SK-N-SH (cell line): ENCODE measurements at regions not wholly inside any gene's neighbourhood (a gene's known extent, or its start where the extent isn't known, plus 50 kb on each side); places are given as distances from the start of the nearest gene placed in this dataset.

Source experiments
- CTCF ChIA-PET: fragments of 300-600, 350-600 bp; formaldehyde crosslinking; extraction: SDS; loops from one replicate; lab custom pipeline; 2021; lab: Yijun Ruan, JAX
- POLR2A ChIA-PET: fragments of 350-600 bp; sonication (Branson Sonifier 250); formaldehyde crosslinking; extraction: SDS; loops from one replicate; lab custom pipeline; 2020; ENCODE audit warnings: antibody characterized with exemption, inconsistent platforms; lab: Yijun Ruan, JAX
- DNase-seq: peaks from one replicate; pipeline ENCODE4 v3.0.0; 2012
- H2AFZ ChIP-seq: fragments of 200-600 bp; sonication (generic); 2 replicates; pipeline ENCODE4 v1.8.1; 2016; ENCODE audit warnings: antibody characterized with exemption, mild to moderate bottlenecking, low read depth
- H3F3A ChIP-seq: fragments of 200-600 bp; sonication (generic); replicated peaks from 2 replicates; pipeline ENCODE3; 2016; ENCODE audit warnings: antibody characterized with exemption, mild to moderate bottlenecking; ENCODE audit not compliant: insufficient read depth
- H3K27ac ChIP-seq, 2 experiments: fragments of 200-500 bp in 1 of 2; fragments of 200-600 bp in 1 of 2; sonication (Bioruptor generic) in 1 of 2; sonication (generic), shearing (Covaris generic) in 1 of 2; 2 replicates each; pipeline versions ENCODE4 v1.5.1 to v1.6.1; 2014 to 2016; ENCODE audit warnings: low read depth in 2 of 2, inconsistent platforms in 1 of 2, low read length in 1 of 2, mild to moderate bottlenecking in 1 of 2, mixed read lengths in 1 of 2
- H3K27me3 ChIP-seq: fragments of 200-600 bp; sonication (generic), shearing (Covaris generic); 2 replicates; pipeline ENCODE4 v1.6.1; 2016; ENCODE audit warnings: mixed run types; ENCODE audit not compliant: insufficient read depth
- H3K36me3 ChIP-seq, 2 experiments: fragments of 200-500 bp in 1 of 2; fragments of 200-600 bp in 1 of 2; sonication (Bioruptor generic) in 1 of 2; sonication (generic) in 1 of 2; replicated peaks in 1 of 2; 2 replicates each; pipeline versions ENCODE3 to v1.5.1; 2014 to 2016; ENCODE audit warnings: low read length in 1 of 2, mild to moderate bottlenecking in 1 of 2; ENCODE audit not compliant: insufficient read depth in 2 of 2, control insufficient read depth in 1 of 2
- H3K4me1 ChIP-seq, 2 experiments: fragments of 200-500 bp in 1 of 2; fragments of 200-600 bp in 1 of 2; sonication (Bioruptor generic) in 1 of 2; sonication (generic), shearing (Covaris generic) in 1 of 2; 2 replicates each; pipeline versions ENCODE4 v1.5.1 to v1.6.1; 2014 to 2016; ENCODE audit warnings: low read depth in 1 of 2, low read length in 1 of 2, mixed run types in 1 of 2; ENCODE audit not compliant: insufficient read depth in 2 of 2, control insufficient read depth in 1 of 2
- H3K4me2 ChIP-seq: fragments of 200-600 bp; sonication (generic), shearing (Covaris generic); 2 replicates; pipeline ENCODE4 v1.6.1; 2017; ENCODE audit warnings: mixed run types
- H3K4me3 ChIP-seq, 2 experiments: fragments of 200-500 bp in 1 of 2; fragments of 200-600 bp in 1 of 2; sonication (Bioruptor generic) in 1 of 2; sonication (generic), shearing (Covaris generic) in 1 of 2; 2 replicates each; pipeline versions ENCODE4 v1.5.1 to v1.8.1; 2014 to 2016; ENCODE audit warnings: low read depth in 2 of 2, inconsistent platforms in 1 of 2, low read length in 1 of 2, mild to moderate bottlenecking in 1 of 2, mixed read lengths in 1 of 2, moderate library complexity in 1 of 2
- H3K79me2 ChIP-seq: fragments of 200-600 bp; sonication (generic); 2 replicates; pipeline ENCODE4 v1.8.1; 2017; ENCODE audit warnings: mild to moderate bottlenecking; ENCODE audit not compliant: insufficient read depth
- H3K9ac ChIP-seq: fragments of 200-600 bp; sonication (generic); 2 replicates; pipeline ENCODE4 v1.6.1; 2017; ENCODE audit warnings: mixed run types
- H3K9me2 ChIP-seq: fragments of 200-600 bp; sonication (generic); 2 replicates; pipeline ENCODE4 v1.6.1; 2017; ENCODE audit warnings: mixed run types
- H3K9me3 ChIP-seq: fragments of 200-600 bp; sonication (generic); 2 replicates; pipeline ENCODE4 v1.6.1; 2017; ENCODE audit warnings: mixed run types, mild to moderate bottlenecking, moderate library complexity
- H4K20me1 ChIP-seq: fragments of 200-600 bp; sonication (generic); 2 replicates; pipeline ENCODE4 v1.6.1; 2017; ENCODE audit warnings: mild to moderate bottlenecking, mixed run types; ENCODE audit not compliant: insufficient read depth
- EP300 ChIP-seq, 2 experiments: IDR thresholded peaks; 2 replicates each; pipeline versions ENCODE4 v1.4.0 to v1.6.1; 2012; ENCODE audit warnings: borderline replicate concordance in 1 of 2, low read depth in 1 of 2, low read length in 1 of 2
- FOSL2 ChIP-seq: IDR thresholded peaks from 2 replicates; pipeline ENCODE4 v1.4.0; 2012; ENCODE audit warnings: low read depth, mild to moderate bottlenecking, moderate library complexity, borderline replicate concordance
- GABPA ChIP-seq: IDR thresholded peaks from 2 replicates; pipeline ENCODE4 v1.4.0; 2012; ENCODE audit warnings: low read depth, mild to moderate bottlenecking
- GATA2 ChIP-seq: sonication (generic); formaldehyde crosslinking; IDR thresholded peaks from 2 replicates; pipeline ENCODE4 v1.5.0; 2020; ENCODE audit warnings: mild to moderate bottlenecking, missing genetic modification reagents
- MXI1 ChIP-seq: IDR thresholded peaks from 2 replicates; pipeline ENCODE4 v1.6.1; 2012; ENCODE audit warnings: mild to moderate bottlenecking, low read depth, low read length, improper control_type of control experiment
- NFIC ChIP-seq: IDR thresholded peaks from 2 replicates; pipeline ENCODE4 v1.4.0; 2012; ENCODE audit warnings: borderline replicate concordance
- TAF1 ChIP-seq: IDR thresholded peaks from 2 replicates; pipeline ENCODE4 v1.6.1; 2012; ENCODE audit warnings: low read depth, mild to moderate bottlenecking, low read length, moderate library complexity, borderline replicate concordance
- TCF12 ChIP-seq: IDR thresholded peaks from 2 replicates; pipeline ENCODE4 v1.4.0; 2012
- TEAD4 ChIP-seq: IDR thresholded peaks from 2 replicates; pipeline ENCODE4 v1.4.0; 2012; ENCODE audit warnings: mild to moderate bottlenecking, borderline replicate concordance; ENCODE audit not compliant: insufficient read depth
- YY1 ChIP-seq: IDR thresholded peaks from 2 replicates; pipeline ENCODE4 v1.4.0; 2012; ENCODE audit warnings: low read depth, mild to moderate bottlenecking
- WGBS: methylation state at CpG from one replicate; pipeline ENCODE4 v1.1.6; 2017; ENCODE audit warnings: low lambda C conversion rate; 5-methylcytosine and 5-hydroxymethylcytosine counted together
- TF ChIP-seq, protein P1 (sequence below): fragments of 200-600 bp; sonication (generic); IDR thresholded peaks from 2 replicates; pipeline ENCODE4 v1.6.1; 2017; ENCODE audit warnings: antibody characterized with exemption, mild to moderate bottlenecking, moderate library complexity
- TF ChIP-seq, protein P2 (sequence below): IDR thresholded peaks from 2 replicates; pipeline ENCODE4 v1.4.0; 2012; ENCODE audit warnings: low read depth
- TF ChIP-seq, protein P3 (sequence below): fragments of 150-350 bp; IDR thresholded peaks from 2 replicates; pipeline ENCODE4 v1.6.1; 2016; ENCODE audit warnings: mild to moderate bottlenecking, low read depth, low read length
- TF ChIP-seq, protein P4 (sequence below): IDR thresholded peaks from 2 replicates; pipeline ENCODE4 v1.4.0; 2012; ENCODE audit warnings: low read depth, borderline replicate concordance

DNA sequence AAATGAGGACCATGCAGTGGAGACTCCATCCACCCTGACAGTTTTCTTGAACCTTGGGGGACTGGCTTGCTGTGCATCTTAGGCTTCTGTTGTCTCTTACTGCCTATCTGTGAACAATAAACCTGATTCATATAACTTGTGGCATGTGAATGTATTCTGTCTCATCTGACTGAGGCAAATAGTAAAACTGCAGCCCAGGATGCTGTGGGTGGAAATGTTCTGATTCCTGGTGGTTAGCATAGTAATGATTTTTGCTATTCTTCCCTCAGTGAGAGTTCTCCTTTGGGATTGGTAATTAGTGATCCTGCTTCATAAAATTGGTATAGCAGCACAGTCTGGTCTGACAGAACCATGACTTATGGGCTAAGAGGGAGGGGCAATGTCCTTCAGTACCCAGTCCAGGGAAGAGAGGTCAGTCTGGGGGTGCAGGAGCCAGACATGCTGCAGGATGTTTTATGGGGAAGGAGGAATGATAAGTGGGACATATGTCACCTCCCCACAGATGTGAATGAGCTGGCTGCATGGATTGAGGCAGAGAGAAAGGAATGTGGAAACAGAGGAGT lies 147.1 kb downstream of the OR2B2 start (continued):
- TF ChIP-seq, protein P1, sequence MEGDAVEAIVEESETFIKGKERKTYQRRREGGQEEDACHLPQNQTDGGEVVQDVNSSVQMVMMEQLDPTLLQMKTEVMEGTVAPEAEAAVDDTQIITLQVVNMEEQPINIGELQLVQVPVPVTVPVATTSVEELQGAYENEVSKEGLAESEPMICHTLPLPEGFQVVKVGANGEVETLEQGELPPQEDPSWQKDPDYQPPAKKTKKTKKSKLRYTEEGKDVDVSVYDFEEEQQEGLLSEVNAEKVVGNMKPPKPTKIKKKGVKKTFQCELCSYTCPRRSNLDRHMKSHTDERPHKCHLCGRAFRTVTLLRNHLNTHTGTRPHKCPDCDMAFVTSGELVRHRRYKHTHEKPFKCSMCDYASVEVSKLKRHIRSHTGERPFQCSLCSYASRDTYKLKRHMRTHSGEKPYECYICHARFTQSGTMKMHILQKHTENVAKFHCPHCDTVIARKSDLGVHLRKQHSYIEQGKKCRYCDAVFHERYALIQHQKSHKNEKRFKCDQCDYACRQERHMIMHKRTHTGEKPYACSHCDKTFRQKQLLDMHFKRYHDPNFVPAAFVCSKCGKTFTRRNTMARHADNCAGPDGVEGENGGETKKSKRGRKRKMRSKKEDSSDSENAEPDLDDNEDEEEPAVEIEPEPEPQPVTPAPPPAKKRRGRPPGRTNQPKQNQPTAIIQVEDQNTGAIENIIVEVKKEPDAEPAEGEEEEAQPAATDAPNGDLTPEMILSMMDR: no peak
- TF ChIP-seq GABPA (no peak), TEAD4 (no peak), NFIC (no peak), GATA2 (no peak), YY1 (no peak), TCF12 (no peak), FOSL2 (no peak), MXI1 (no peak)
- TF ChIP-seq, protein P2, sequence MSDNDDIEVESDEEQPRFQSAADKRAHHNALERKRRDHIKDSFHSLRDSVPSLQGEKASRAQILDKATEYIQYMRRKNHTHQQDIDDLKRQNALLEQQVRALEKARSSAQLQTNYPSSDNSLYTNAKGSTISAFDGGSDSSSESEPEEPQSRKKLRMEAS: no peak
- TF ChIP-seq, protein P3, sequence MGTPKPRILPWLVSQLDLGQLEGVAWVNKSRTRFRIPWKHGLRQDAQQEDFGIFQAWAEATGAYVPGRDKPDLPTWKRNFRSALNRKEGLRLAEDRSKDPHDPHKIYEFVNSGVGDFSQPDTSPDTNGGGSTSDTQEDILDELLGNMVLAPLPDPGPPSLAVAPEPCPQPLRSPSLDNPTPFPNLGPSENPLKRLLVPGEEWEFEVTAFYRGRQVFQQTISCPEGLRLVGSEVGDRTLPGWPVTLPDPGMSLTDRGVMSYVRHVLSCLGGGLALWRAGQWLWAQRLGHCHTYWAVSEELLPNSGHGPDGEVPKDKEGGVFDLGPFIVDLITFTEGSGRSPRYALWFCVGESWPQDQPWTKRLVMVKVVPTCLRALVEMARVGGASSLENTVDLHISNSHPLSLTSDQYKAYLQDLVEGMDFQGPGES: no peak

DNA sequence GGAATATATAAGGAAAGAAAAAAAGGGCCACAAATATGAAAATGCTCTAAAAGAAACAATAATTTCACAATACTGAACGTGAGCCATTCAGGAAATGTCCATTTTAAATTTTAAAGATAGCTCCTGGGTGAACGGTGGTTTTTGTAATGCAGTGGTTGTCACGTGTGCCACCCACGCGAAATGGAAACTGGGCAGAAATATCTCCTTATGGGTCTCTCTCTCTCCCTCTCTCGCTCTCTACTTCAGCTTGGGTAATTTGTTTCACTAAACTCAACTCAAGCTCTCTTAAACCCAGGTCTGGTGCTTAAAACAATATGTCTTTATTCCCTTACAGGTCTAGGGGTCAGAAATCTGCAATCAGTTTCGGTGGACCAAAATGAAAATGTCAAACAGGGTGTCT lies 150.8 kb downstream of the OR2B2 start:
- H3K4me2 ChIP-seq: no peak overlapping the region
- no peaks in the 10 kb centered on the region for H3K36me3 ChIP-seq
- no peak overlapping the region for H3K27ac ChIP-seq
- no peak overlapping the region for H2AFZ ChIP-seq
- H3K9ac ChIP-seq: no peak overlapping the region
- 71% methylated on average over 7 of the region's 7 CpGs for WGBS
- TF ChIP-seq TEAD4 (no peak), EP300 (IDR thresholded peaks at IDR 0.05; ENCODE audit: borderline replicate concordance in 1 of 2, low read depth in 1 of 2, low read length in 1 of 2) (no peak), TAF1 (no peak), FOSL2 (no peak)
- TF ChIP-seq, protein P3: no peak
- TF ChIP-seq, protein P4, sequence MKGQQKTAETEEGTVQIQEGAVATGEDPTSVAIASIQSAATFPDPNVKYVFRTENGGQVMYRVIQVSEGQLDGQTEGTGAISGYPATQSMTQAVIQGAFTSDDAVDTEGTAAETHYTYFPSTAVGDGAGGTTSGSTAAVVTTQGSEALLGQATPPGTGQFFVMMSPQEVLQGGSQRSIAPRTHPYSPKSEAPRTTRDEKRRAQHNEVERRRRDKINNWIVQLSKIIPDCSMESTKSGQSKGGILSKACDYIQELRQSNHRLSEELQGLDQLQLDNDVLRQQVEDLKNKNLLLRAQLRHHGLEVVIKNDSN: no peak
- TF ChIP-seq, all 33 proteins: peak for 0
- Histone ChIP-seq H3K4me1 (no peaks in the 10 kb centered on the region; a peak in 1 of 4 replicates), H3K9me2 (no peaks in the 10 kb centered on the region), H3K9me3 (no peaks in the 10 kb centered on the region; the same call in 1 of the 2 replicates), H3K4me3 (no peak overlapping the region), H4K20me1 (no peaks in the 10 kb centered on the region), H3K79me2 (no peaks in the 10 kb centered on the region), H3F3A (no peaks in the 10 kb centered on the region), H3K27me3 (no peaks in the 10 kb centered on the region; the same call in 1 of the 2 replicates)
- POLR2A ChIA-PET: no interaction called here
- CTCF ChIA-PET: interaction anchor here (0.7 to 6.7 kb wide), 2 partner anchors 9 to 11 kb away, joined by 3 to 41 read pairs; no protein-coding TSS in a partner anchor
- DNase-seq: no peak
